Cerebellar nuclear complex (tissue), 1 donor: ENCODE measurements at regions not wholly inside any gene's neighbourhood (a gene's known extent, or its start where the extent isn't known, plus 50 kb on each side); places are given as distances from the start of the nearest gene placed in this dataset.

Experiments used
- DNase-seq, 2 experiments: peaks; one replicate each; lab custom pipeline; 2025; lab: John Stamatoyannopoulos, UW

DNA sequence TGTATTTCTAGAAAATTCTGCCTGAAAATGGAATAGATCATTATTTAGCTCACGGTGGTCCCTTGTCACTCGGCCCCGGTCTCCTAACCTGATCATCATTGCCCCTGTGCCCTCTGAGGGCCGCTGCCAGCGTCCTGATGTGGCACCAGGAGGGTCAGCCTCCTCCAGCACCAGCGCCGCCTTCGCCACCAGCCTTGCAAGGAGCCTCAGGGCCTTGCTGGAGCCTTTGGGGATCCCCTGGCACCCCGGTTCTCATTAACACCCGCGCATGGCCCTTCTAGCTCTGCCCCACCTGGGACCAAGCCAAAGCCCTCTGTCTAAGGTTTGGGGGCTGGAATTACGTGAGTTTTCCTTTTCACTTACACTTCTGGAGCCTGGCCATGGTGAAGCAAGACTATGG lies 282.5 kb upstream of the ADARB2 start:
- no peak for DNase-seq

DNA sequence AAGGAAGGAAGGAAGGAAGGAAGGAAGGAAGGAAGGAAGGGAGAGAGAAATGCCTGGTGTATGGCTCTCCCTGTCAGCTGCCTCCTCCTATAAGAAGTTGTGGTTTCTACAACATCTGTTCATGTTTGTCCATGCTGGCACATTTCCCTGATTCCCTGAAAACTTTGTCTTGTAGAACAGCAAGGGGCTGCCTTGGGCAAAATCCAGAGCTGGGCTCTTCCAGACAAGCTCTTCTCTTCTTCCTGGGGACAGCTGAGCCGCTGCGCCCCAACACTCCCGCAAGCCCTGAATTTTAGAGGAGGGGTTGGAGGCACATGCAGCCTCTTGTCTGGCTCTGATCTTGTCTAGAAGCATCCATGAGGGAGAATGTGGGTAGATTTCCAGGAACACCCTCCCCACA lies 282.0 kb upstream of the ADARB2 start:
- no peak for DNase-seq

DNA sequence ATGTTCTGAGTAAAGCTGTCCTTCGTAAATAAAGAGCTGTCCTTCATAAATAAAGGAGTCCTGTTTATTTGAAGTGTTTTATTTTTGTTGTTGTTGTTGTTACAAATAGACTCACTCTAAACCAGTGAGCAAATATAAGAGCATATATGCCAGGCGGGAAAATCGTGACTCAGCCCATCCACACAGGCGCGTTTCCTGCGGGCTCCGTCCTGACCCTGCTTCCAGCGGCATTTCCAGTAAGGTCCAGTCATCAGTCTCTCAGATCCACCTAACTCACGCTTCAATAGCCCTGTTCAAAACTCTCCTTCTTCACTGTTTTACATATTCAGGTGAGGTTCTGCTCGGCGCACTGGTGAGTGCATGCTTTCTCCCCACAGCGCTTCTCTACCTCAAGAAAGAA lies 277.2 kb upstream of the ADARB2 start:
- no peak for DNase-seq

DNA sequence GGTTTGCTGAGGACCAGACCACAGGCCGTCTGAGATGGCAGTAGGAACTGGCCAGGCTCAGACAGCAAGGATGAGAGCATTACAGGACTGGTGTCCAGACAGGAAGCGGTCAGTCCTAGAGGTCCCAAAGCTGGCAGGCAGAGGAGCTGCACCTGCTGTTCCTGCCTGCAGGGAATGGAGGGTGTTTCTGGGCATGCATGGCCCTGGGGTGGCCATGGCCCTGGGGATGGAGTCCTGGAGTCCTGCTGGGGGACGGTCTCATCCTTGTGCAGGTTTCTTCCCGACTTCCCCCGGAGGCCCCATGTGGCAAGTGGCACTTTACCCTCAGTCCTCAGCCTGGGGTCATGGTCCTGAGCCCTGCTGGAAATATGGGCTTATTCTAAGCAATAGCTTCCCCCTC lies 274.9 kb upstream of the ADARB2 start:
- no peak for DNase-seq

DNA sequence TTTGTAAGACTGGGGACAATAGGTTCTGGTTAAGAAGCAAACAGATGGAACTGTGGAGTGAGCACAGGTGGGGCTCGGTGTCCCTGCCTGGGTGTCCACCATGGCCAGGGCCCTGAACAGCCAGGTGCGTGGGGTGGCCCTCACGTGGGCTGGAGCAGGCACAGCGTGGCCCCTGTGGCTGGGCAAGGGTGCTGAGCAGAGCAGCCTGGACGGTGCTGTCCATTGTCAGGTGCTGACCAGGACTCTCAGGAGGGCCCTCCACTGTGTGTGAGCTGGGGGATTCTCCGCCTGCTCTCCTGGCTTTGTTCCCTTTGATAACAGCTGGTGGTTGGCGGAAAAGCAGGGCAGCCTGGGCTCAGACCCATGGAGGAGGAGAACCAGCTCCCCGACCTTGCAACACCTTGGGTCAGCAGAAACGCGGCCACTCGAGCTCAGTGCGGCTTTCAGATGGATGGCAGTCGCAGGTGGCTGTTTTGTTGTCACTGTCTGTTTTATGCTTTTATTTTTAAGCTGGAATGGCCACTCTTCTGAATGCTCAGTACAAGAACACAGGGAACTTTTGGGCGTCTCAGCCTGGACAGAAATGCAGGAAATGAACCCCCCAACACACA lies 273.9 kb upstream of the ADARB2 start:
- no peak for DNase-seq

DNA sequence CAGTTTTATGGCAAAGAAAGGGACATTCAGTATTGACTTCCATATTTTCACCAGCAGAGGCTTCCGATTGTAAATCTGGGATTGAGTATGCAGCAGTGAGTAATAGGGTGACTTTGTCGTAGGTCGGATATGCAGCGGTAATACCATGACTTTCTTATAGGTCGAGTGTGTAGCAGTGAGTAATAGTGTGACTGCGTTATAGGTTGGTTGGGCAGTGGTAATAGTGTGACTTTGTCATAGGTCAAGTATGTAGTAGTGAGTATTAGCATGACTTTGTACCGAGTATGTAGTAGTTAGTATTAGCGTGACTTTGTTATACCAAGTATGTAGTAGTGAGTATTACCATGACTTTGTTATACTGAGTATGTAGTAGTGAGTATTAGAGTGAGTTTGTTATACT lies 268.2 kb upstream of the ADARB2 start:
- DNase-seq, result no peak

DNA sequence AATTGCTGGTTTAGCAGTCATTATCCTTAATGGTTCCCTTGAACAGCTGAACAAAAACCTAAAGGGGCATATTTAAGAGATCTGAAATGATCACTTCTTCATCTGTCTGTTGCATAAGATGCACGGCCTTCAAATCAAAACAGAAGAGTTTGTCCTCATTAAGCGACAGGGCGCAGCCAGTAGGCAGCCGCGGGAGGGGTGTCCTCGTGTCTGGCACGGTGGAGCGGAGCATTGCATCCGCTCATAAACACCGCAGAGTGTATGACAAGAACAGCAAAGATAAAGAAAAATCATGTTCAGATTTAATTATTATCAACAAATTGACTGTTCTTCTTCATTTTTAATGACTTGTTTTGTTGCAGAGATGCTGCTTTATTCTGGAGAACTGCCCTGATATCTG lies 255.6 kb upstream of the ADARB2 start:
- DNase-seq, result no peak

DNA sequence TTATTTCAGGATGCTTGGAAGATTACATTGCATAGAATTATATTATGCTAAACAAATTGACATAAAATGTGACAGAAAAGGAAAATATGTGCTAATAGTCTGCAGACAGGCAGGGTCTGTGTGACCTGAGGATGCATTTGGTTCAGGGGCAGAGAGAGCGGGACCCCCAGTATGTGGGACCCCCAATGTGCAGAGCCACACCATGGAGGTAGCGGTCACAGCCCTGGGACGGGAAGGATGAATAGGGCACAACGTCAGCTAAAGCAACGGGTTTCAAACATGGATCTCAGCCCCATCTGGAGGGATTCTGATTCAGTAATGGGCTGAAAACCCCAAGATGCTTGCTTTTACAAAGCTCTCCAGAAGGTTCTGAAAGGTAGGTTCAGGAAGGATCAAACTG lies 251.8 kb upstream of the ADARB2 start:
- no peak for DNase-seq

DNA sequence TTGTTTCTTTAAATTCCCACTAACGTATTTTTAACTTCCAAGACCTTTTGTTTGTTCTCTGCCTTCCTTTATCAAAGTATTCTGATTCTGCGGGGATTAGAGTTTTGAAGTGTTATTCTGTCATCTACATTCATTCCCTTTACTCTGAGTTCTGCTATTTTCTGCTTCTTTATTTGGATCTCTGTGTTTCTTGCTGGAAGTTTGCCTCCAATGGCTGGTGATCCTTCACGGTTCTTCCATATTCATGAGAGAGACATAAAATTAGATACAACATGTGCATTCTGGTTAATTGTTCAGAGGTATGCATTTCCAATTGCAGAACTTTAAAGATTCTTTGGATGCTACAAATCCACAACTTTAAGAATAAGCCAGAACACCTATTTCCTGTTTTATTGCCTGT lies 244.7 kb upstream of the ADARB2 start:
- no peak for DNase-seq

DNA sequence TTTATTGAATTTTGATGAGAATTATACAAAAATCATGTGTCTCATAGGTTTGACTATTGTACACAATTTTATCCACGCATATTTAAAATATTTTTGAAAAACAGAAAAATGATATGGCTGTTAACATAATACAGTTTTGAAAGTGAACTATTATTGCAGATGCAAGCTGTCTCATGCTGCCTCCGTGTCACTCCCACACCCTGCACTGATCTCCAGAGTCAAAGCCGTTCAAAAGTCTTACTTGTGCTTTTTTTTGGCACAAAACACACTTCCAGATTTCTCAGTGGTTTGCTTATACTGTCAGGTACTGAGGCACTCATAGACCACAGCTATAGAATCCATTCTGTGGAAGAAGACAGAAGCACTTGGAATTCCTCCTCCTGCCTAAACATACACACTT lies 243.1 kb upstream of the ADARB2 start:
- no peak for DNase-seq

DNA sequence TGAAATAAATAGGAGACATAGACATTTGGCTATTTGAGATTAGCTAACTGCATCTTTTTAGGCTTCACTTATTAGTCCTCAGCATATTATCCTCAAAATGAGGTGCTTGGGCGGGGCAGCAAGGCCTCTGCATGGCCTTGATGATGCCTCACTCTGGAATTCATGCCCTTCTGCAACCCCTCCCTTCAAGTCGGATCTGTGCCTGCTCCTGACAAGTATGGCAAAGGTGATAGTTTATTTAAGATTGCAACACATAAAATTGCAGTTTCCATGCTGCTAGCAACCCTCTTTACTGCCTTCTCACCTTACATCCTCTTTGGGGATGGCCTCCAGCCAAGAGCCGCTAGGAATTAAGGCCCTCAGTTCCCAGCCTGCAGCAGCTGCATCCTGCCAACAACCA lies 241.3 kb upstream of the ADARB2 start:
- no peak for DNase-seq

DNA sequence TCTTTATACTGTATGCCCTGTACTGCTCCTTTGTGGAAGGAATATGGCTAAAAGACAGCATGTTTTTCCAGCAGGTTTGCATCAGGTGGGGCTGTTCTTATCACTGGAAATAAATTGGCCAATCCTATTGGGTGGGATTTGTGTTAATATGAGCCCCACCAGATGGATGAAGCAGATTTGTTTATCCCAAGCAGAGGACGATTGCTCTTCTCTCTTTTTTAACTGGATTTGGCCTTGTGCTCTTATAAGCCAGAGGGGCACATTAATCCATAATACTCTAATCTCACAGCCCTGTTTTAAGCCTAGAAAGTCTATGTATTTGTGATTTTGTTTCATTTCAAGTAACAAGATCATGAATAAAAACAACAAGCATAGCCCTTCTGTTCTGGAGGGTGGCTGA lies 240.1 kb upstream of the ADARB2 start:
- DNase-seq, result no peak

DNA sequence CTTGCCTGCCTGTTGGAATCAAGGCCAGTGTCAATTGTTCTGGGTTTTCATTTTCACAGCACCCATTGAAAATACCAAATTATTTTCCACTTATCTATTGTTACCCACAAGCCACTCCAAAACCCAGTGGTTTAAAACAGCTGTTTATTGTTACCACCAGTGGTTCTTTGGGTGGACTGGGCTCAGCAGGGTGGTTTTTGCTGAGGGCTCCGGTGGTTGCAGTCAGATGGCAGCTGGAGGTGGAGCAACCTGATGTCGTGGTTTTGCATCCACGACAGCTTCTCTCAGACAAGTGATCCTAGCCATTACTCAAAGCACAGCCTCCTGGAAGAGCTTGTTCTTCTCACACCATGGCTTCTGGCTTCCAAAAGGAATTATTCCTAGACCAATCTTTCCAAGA lies 235.1 kb upstream of the ADARB2 start:
- no peak for DNase-seq

DNA sequence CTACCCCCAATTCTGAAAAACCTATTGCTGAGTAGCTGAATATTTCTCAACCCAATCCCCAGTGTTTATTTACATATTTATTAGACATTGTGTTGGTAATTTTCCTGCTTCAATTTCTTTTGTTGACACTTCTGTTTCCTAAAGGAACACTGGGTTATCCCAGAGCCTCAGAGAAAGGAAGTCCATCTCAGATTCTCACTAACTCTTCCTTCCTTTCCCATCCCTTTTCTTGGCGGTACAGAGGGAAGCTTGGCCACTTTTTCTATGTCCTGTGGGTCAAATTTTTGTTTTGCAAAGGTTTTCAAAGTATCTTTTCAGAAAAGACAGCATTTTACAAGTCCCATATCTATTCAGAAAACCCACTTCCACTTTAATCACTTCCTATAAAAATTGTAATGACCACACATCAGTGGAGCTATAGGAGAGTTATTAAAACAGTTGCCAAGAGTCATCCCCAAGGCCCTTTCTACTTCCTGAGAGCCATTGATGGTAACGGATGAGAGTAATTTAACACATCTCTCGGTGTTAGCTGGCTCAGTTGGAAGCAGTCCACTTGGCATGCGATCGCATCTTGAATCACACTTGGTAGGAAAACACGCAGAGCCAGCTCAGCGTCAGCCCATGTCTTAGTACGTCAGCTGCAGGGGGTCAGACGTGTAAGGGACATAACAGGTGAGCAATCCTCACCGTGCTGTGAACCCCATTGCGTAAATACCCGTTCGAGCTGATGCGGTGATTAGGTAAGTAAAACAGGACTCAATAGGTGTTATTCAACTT lies 231.1 kb upstream of the ADARB2 start:
- no peak for DNase-seq

DNA sequence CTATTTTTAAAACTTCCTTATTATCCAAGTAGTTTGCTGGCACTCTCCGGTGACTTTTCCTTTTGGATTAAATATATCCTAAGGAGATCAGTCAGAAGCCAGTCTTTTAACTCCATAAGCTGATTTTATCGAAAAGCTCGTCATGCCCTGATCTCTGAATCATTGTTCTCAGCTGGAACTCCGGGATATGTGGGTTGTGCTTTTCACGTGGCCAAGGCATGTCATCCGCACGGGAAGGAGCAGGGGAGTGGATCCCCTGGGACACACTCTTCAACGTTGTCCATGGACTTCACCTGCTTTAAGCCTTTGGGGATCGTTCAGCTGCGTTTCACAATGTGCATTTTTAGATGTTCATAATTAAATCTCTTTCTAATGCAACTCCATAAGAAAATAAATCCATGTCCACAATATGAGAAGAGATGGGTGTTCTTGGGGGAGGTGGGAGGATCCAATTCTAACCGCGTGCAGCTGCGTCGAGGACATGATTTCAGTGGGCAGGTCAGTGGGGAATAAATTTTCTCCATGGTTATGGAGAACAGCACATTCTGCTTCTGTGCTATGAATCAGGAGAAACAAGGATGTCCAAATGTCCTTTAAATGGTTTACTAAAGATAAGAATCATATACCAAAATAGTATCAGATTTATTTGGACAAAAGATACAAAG lies 229.5 kb upstream of the ADARB2 start:
- no peak for DNase-seq

DNA sequence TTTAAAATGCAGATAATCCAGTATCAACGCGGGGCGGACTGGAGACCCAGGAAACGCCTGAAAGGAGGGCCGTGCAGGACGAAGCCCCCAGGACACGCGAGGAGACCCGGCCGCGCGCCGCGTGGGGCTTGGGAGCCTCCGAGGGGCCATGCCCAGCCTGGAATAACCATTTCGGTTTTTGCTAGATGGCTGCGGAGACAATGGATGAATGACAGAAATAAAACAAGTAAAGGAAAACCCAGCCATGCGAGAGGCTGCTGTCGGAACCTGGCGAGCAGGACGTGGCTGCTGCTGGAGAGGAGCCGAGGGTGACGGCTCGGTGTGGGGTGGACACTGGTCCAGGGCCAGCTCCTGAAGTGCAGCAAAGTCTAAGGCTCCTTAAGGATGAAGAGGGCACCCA lies 227.2 kb upstream of the ADARB2 start:
- no peak for DNase-seq

DNA sequence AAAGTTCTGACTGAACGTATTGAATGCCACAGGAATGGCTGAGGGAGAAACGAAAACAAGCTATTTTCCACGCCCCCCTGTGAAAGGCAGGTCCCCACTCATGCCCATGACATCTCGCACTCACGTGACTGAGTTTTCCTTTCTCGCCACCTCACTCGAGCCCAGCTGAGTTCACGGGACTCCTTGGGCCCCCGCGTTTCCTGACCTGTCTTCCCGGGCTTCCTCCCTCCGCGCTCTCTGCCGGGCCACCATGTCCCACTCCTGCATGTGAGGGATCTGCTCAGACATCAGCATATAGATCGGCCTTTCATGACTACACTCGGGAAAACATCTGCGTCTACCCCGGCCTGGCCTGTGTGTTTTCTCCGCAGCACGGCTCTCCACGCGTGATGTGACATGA lies 226.0 kb upstream of the ADARB2 start:
- DNase-seq, result no peak

DNA sequence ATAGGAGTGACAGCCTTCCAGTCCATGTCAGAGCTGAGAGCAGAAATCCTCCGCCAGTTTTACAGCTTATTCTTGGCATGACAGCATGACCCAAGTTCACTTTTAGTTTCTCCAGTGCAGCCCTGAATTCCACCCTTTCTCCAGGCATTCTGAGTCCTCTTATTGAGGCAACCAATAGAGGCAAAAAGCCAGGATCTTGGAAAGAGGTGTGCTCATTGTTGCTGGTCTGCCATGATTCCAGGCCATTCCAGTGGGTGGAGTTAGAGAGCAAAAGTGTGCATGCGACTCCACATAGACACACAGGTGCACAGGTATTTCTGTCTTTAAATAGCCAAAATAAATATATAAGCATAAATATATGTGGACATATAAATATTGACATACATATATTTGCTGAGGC lies 224.7 kb upstream of the ADARB2 start:
- DNase-seq, result no peak

DNA sequence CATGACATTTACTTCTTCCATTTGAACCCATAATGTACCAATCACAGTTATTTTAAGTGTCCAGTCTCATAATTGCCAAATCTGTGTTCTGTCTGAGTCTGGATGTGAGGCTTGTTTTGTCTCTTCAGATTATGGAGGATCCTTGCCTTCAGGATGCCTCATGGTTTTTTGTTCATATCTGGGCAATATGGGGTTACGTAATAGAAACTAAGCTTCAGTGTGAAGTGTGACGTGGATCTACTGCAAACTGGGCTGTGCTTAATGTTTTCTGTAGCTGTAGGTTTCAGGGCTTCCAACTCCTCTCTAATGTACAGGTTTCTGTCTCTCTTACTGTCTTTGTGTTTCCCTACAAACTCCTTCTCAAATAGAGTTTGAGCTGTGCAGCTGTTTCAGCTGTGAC lies 223.7 kb upstream of the ADARB2 start:
- no peak for DNase-seq

DNA sequence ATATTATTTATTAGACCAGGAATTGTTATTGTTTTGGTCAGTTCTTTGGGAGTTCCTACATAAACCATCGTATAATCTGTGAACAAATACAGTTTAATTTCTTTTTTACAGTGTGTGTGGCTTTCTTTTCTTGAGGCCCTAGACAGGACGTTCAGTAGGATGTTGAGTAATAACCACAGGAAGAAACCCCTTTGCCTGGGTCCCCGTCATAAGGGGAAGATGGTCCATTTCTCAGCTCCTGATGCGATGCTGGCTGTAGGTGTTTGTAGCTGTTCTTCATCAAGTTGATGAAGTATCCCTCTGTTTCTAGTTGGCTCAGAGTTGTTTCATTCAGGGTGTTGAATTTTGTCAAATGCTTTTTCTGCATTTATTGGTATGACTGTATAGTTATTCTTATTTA lies 219.7 kb upstream of the ADARB2 start:
- DNase-seq, result no peak

DNA sequence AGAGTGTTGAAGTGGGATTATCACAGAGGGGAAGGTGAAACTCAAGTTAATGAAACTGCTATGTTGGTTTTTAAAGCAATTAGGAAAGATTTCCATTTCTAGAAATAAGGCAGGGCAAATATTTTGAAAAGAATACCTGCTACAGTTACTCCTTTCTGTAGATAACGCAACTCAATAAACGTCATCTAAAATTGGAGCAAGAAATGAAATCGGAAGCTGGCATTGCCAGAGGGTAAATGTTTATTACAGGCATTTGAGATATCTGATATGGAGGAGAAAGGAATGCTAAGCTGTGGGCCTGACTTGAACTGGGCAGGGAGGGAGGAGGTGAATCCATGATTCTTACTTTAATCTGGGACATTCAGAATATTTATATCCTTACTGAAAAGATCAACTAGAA lies 217.0 kb upstream of the ADARB2 start:
- no peak for DNase-seq

DNA sequence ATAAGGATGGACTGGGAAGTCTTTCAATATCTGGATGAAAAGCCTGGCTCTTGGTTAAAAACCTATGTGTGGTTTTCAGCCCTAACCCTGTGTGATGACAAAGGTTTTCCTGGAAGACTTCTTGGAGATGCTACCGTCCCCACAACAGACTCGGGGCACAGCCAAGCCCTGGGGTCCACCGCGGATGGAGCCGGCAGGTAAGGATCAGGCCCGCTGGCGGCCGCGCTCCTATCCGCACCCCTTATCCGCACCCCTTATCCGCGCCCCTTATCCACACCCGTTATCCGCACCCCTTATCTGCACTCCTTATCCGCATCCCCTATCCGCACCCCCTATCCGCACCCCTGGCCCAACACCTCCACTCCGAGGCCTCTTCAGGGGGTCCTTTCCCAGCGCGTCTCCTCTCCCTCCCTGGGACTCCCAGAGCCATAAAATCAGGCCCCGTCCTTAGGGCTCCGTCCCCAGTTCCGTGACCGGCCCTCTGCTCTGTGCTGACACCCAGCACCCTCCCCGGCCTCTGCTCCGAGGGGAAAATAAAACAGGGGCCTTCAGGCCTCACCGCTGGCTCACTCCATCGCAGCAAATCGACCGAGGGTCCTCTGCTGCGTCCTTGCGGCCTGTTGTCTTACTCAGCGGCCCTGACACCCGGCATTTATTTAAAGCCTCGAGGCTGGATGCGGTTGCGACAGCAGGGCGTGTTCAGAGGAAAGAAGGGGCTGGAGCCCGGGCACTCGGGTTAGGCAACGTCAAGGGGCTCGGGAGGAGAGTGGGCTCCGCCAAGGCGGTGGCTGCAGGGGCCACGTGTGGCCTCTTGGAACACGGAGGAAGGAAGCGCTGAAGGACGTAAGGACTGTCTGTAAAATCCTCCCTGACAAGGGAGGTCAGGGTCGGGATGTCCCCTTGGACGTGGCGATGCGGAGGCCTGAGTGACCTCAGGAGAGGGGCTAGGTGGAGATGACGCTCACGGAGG lies 215.1 kb upstream of the ADARB2 start:
- no peak for DNase-seq
